Aorta (tissue), 5 donors: ENCODE measurements at regions not wholly inside any gene's neighbourhood (a gene's known extent, or its start where the extent isn't known, plus 50 kb on each side); places are given as distances from the start of the nearest gene placed in this dataset.
A peak's percentile ranks its signal among the peaks of the same experiment; 100 is the strongest.

Experiments used
- ATAC-seq: fragments of 200-7000 bp; cut with Tn5 transposase; one replicate; pipeline ENCODE4 v1.9.1; 2022; ENCODE audit warnings: moderate library complexity; ENCODE audit not compliant: low FRiP score
- DNase-seq, 2 donors: peaks; one replicate each; pipeline ENCODE4 v3.0.0-alpha.2; 2020
- H3K27ac ChIP-seq, 2 donors: one replicate each; pipeline ENCODE4 v1.5.1; 2013; ENCODE audit warnings: low read length in 2 of 2, mild to moderate bottlenecking in 2 of 2, moderate library complexity in 2 of 2, control low read depth in 1 of 2, inconsistent platforms in 1 of 2, low read depth in 1 of 2
- H3K27me3 ChIP-seq, 2 donors: one replicate each; pipeline ENCODE4 v1.6.1; 2013; ENCODE audit warnings: control low read depth in 1 of 2, low read length in 1 of 2, mild to moderate bottlenecking in 1 of 2, moderate library complexity in 1 of 2; ENCODE audit not compliant: insufficient read depth in 2 of 2, control insufficient read depth in 1 of 2
- H3K36me3 ChIP-seq, 2 donors: one replicate each; pipeline ENCODE4 v1.6.1; 2013; ENCODE audit warnings: control low read depth in 1 of 2, low read length in 1 of 2, mild to moderate bottlenecking in 1 of 2; ENCODE audit not compliant: insufficient read depth in 2 of 2, control insufficient read depth in 1 of 2
- H3K4me1 ChIP-seq, 2 donors: one replicate each; pipeline ENCODE4 v1.6.1; 2013; ENCODE audit warnings: low read length in 2 of 2, control low read depth in 1 of 2, mild to moderate bottlenecking in 1 of 2, moderate library complexity in 1 of 2; ENCODE audit not compliant: insufficient read depth in 2 of 2, control insufficient read depth in 1 of 2
- H3K4me3 ChIP-seq, 2 donors: one replicate each; pipeline ENCODE4 v1.5.1; 2013; ENCODE audit warnings: low read length in 2 of 2, control low read depth in 1 of 2, mild to moderate bottlenecking in 1 of 2
- H3K9me3 ChIP-seq: one replicate; pipeline ENCODE4 v1.6.1; 2013; ENCODE audit warnings: mild to moderate bottlenecking, low read length; ENCODE audit not compliant: control insufficient read depth
- WGBS, 2 donors: extraction: QIAGEN DNeasy Blood & Tissue Kit; methylation state at CpG; one replicate each; pipeline ENCODE4 v1.1.7; 2013; 5-methylcytosine and 5-hydroxymethylcytosine counted together
- intact Hi-C, 2 donors: fragments of 100-400 bp; cut with DNase I; formaldehyde crosslinking; loops; one replicate each; pipeline versions ENCODE4 v1.14.2 to v1.15.0; 2022
- donor health status: healthy with polysubstance abuse.
- donor health status: Bipolar disorder and iron deficiency.
- donor health status: DM: no; HTN: no; CAD: no.
- donor health status: DM: no; HTN: no; CAD: no.
- donor health status: DM: yes; HTN: yes; CAD: no.

DNA sequence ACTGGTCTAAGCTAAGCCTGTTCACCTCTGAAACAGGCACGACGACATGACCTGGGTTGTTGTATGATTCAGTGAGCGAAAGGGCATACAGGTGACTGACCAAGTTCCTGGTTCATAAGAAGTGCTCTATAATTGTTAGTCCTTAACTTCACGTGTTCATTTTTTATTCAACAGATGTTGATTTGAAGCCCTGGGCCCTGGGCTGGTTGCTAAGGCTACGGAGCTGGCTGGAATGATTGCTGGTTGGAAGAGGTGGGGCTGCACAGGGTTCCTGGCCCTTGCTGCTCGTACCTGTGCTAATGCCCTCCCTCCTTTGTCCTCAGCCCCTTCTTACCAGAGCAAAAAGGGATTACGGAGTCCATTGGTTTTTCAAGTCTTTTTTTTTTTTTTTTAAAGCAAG is 111.3 kb upstream of the CSF3R start:
- intact Hi-C loops: no loop called here
- Histone ChIP-seq H3K9me3 (peaks cover 1% of the 10 kb centered on the region), H3K4me1 (no peaks in the 10 kb centered on the region), H3K4me3 (no peak overlapping the region), H3K27me3 (no peaks in the 10 kb centered on the region), H3K36me3 (no peaks in the 10 kb centered on the region), H3K27ac (no peak overlapping the region)
- ATAC-seq (no peak), DNase-seq (no peak)
- WGBS, 2 donors: 68 to 69% methylated on average over 7 of the region's 7 CpGs

DNA sequence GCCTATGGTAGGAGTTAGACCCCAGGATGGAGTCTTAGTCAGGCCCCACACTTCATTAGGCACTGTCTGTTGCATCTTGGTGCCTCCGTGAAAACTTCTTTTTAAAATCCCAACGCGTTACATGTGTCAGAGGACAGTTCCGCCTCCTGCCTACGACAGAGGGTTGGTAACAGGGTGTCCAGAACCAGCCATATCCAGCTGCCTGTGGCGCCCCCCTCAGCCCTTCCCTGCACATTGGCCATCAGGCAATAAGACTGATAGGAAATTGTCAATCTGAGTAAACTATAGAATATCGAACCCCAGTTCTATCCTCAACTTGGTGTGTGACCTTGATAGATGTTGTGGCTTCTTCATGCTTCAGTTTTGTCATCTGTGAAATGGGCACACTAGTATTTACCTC is 108.6 kb upstream of the CSF3R start:
- Histone ChIP-seq H3K27me3 (no peaks in the 10 kb centered on the region), H3K4me1 (no peaks in the 10 kb centered on the region), H3K36me3 (no peaks in the 10 kb centered on the region), H3K9me3 (peaks cover 1% of the 10 kb centered on the region), H3K27ac (no peak overlapping the region), H3K4me3 (no peak overlapping the region)
- no peak for DNase-seq
- intact Hi-C loops: no loop called here
- no peak for ATAC-seq
- WGBS, 2 donors: 38 to 39% methylated on average over 7 of the region's 7 CpGs

DNA sequence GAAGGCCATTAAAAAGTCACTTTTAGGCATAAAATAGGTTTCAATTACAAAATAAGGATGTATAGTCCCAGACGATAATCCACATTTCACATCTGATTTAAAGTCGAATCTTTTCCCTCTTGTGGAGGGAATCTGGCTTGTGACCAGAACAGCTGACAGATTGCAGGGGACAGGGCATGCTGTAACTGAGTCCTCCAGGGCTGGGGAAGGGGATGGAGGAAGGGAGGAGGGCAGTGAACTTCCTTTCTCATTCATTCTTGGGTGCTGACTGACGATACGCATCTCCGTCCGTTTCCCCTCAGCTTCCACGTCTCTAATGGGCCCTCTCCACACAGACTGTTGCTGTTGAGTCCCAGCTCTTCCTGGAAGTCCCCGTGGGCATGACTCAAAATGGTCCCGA is 108.1 kb upstream of the CSF3R start:
- H3K4me1 ChIP-seq: no peaks in the 10 kb centered on the region
- H3K9me3 ChIP-seq: no peaks in the 10 kb centered on the region
- intact Hi-C loops: no loop called here
- no peak overlapping the region for H3K4me3 ChIP-seq
- ATAC-seq: no peak
- WGBS, 2 donors: 6 to 12% methylated on average over 9 of the region's 9 CpGs
- H3K36me3 ChIP-seq: no peaks in the 10 kb centered on the region
- no peak overlapping the region for H3K27ac ChIP-seq
- no peak for DNase-seq
- H3K27me3 ChIP-seq: no peaks in the 10 kb centered on the region

DNA sequence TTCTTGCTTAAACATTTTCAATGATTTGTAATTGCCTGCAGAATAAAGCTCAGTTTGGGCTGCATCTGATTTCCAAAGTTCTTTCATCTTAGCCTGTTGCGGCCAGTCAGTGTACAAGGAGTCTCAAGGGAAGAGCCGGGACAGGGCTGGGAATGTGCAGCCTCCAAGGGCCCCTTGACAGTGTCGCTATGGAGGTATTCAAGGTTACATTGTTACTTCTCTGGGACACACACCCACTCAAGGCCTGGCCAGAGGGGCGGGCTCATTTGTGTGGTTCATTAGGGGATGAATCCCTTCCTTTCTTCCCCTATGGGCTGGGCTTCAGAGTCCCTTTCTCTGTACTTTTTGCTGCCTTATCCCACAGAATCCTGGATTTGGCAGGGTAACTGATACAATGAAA is 107.6 kb upstream of the CSF3R start:
- Histone ChIP-seq H3K36me3 (no peaks in the 10 kb centered on the region), H3K27me3 (no peaks in the 10 kb centered on the region), H3K4me3 (no peak overlapping the region), H3K27ac (no peak overlapping the region), H3K4me1 (no peaks in the 10 kb centered on the region), H3K9me3 (no peaks in the 10 kb centered on the region)
- ATAC-seq: no peak
- intact Hi-C loops: no loop called here
- 43 to 45% methylated on average over 4 of the region's 4 CpGs for WGBS, 2 donors
- DNase-seq: no peak

DNA sequence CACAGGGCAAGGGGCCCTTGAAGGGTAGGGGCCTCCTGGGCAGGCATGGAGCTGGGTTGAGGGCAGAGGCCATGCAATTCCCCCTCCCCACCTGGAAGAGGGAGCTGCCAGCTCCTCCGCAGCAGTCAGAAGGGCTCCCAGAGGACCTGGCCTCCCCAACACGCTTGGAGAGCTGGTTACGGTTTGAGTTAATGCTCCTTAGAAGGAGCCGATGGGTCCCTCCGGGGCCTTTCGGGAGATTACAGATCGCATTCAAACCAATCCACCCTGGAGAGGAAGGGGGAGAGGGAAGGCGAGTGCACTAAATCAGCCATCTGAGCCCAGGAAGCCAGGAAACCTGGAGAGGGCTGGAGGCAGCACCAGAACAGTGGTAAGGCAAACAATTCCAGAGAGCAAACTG is 106.3 kb upstream of the CSF3R start:
- Histone ChIP-seq H3K4me1 (no peaks in the 10 kb centered on the region), H3K36me3 (no peaks in the 10 kb centered on the region), H3K4me3 (no peak overlapping the region), H3K27ac (no peak overlapping the region), H3K9me3 (no peaks in the 10 kb centered on the region), H3K27me3 (no peaks in the 10 kb centered on the region)
- 23 to 27% methylated on average over 8 of the region's 8 CpGs for WGBS, 2 donors
- intact Hi-C loops: no loop called here
- ATAC-seq (no peak), DNase-seq (no peak)

DNA sequence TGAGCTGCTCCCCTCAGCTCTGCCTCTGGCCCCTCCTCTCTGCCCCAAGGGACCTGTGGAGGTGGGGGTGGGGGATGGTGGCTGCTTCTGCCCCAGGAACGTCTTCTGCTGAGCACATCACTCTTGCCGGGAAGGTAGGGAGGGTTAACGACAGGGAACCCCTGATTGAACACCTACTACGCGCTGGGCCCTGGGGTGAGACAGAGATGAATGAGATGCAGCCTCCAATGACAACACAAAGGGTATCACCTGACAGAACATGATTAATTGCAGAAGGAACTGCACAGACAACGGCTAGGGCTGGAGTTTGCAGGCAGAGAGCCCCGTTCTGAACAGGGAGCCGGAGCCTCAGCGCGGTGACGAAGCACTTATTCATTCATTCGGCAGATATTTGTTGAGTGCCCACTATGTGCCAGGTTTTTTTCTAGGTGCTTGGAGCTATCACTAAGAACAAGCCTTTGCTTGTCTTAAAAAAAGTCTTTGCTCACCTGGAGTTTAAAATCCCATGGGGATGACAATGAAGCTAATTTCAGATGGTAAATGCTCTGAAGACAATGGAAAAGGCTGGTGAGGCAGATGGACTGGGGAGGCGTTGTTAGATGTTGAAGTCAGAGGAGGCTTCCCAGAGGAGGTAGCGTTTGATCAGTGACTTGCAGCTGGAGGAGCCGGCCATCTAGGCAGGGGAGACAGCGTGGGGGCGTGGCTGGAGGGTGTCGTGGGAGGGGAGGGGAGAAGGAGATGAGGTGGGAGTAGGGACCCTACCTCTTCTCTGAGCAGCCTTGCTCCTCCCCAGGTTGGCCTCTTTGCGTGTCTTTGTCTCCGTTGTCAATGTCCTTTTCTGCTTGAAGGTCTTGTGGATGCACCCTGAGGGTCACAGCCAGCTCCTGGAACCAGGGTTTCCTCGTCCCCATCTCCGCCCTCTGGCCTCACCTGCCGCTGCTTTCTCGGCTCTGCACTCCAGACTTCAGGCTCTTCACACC is 103.1 kb upstream of the CSF3R start:
- ATAC-seq: no peak
- no peaks in the 10 kb centered on the region for H3K9me3 ChIP-seq
- no peak overlapping the region for H3K27ac ChIP-seq
- H3K27me3 ChIP-seq: no peaks in the 10 kb centered on the region
- H3K36me3 ChIP-seq: no peaks in the 10 kb centered on the region
- no peak for DNase-seq
- no peak overlapping the region for H3K4me3 ChIP-seq
- intact Hi-C loops: no loop called here
- 16 to 30% methylated on average over 22 to 24 of the region's 24 CpGs for WGBS, 2 donors
- no peaks in the 10 kb centered on the region for H3K4me1 ChIP-seq

DNA sequence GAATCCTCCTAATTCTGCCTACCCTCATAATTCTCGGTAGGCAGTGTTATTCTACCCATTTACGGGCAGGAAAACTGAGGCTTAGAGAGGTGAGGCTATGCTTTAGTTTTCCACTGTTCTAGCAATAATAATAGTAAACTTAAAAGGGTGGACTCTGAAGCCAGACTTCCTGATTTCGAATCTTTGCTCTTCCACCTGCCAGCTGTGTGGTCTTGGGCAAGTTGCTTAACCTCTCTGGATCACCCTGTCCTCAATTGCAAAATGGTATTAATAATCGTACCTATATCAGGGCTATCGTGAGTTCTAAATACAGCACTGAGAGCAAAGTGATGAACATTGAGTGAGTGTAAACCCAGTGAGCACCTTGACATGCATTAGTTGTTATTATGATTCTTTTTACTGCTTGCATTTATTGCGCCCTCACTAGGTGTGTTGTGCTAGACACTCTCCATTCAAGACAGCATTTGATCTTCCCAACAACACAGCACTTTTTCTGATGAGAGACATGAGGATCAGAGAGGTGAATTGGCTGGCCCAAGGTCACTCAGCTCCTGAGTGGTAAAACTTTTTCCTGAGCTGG is 102.3 kb upstream of the CSF3R start:
- H3K4me3 ChIP-seq: no peak overlapping the region
- intact Hi-C loops: no loop called here
- H3K4me1 ChIP-seq: no peaks in the 10 kb centered on the region
- no peak for DNase-seq
- H3K9me3 ChIP-seq: no peaks in the 10 kb centered on the region
- H3K27me3 ChIP-seq: no peaks in the 10 kb centered on the region
- no peak for ATAC-seq
- H3K27ac ChIP-seq: no peak overlapping the region
- H3K36me3 ChIP-seq: no peaks in the 10 kb centered on the region
- WGBS, 2 donors: 78 to 79% methylated on average over 6 of the region's 6 CpGs

DNA sequence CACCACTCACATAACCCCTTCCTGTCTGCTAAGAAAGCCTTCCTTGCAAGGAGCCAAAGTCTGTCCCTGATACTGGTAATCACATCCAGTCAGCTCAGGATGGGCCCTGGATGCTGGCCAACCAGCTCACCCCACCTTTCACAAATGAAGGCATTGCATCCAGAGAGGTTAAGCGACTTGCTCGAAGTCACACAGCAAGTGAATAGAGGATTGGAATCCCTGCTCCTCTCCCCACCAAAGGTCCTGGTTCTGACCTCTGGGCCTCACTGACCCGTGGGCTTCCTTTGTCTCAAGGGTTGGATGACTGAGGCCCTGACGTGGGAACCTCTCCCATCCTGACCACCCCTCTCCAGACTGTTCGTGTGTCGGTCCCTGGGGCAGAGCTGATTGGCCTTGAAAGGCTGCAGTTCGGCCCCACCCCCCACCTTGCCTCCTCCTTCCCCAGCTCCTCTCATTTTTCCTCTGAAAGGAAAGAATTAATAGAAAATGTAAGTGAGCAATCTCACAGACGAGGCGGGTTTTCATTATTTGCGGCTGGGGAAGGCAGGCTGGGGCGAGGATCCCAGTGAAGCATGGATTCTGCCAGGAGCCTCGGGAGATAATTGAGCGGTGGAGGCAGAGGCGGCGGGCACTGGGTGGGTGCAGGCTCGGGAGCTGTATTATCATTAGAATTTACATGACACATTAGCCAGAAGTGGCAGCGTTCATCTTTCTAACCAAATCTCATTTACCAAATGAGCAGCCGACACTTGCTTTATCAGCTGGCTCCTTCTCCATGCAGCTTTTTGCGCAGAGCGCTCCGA is 101.5 kb upstream of the CSF3R start:
- H3K36me3 ChIP-seq: no peaks in the 10 kb centered on the region
- no peaks in the 10 kb centered on the region for H3K4me1 ChIP-seq
- WGBS, 2 donors: 55 to 58% methylated on average over 21 of the region's 21 CpGs
- DNase-seq (peak in 1 of 2 donors; percentile 57), ATAC-seq (no peak)
- no peak overlapping the region for H3K27ac ChIP-seq
- H3K9me3 ChIP-seq: no peaks in the 10 kb centered on the region
- H3K27me3 ChIP-seq: no peaks in the 10 kb centered on the region
- H3K4me3 ChIP-seq: no peak overlapping the region
- intact Hi-C loops: no loop called here
